Endothelial cell (in vitro differentiated cells): ENCODE measurements at regions not wholly inside any gene's neighbourhood (a gene's known extent, or its start where the extent isn't known, plus 50 kb on each side); places are given as distances from the start of the nearest gene placed in this dataset.
"Not testable (repeated sequence)": the region's sequence is repeated elsewhere in the genome, so short reads cannot be mapped to it uniquely, and the experiment has no call there.

Experiments used
- DNase-seq: peaks from one replicate; pipeline ENCODE4 v3.0.0; 2021; ENCODE audit warnings: low spot score
- H3K27ac Mint-ChIP-seq: one replicate; pipeline ENCODE4 v1.8.0; 2021; ENCODE audit warnings: mixed read lengths, inconsistent platforms; ENCODE audit not compliant: unreplicated experiment
- H3K27me3 Mint-ChIP-seq: one replicate; pipeline ENCODE4 v1.8.0; 2021; ENCODE audit warnings: mild to moderate bottlenecking, moderate library complexity, mixed read lengths, inconsistent platforms; ENCODE audit not compliant: unreplicated experiment
- H3K36me3 Mint-ChIP-seq: one replicate; pipeline ENCODE4 v1.8.0; 2021; ENCODE audit warnings: mild to moderate bottlenecking, low read depth, mixed read lengths, inconsistent platforms; ENCODE audit not compliant: unreplicated experiment
- H3K4me1 Mint-ChIP-seq: one replicate; pipeline ENCODE4 v1.8.0; 2021; ENCODE audit warnings: mild to moderate bottlenecking, mixed read lengths, inconsistent platforms; ENCODE audit not compliant: unreplicated experiment
- H3K4me3 Mint-ChIP-seq: one replicate; pipeline ENCODE4 v1.8.0; 2021; ENCODE audit warnings: mild to moderate bottlenecking, mixed read lengths, inconsistent platforms; ENCODE audit not compliant: unreplicated experiment
- H3K9me3 Mint-ChIP-seq: one replicate; pipeline ENCODE4 v1.8.0; 2021; ENCODE audit warnings: mixed read lengths, inconsistent platforms; ENCODE audit not compliant: unreplicated experiment
- CTCF ChIP-seq: fragments of 200-600 bp; sonication (generic); IDR thresholded peaks from one replicate; pipeline ENCODE4 v1.5.0; 2021; ENCODE audit warnings: antibody characterized with exemption; ENCODE audit not compliant: unreplicated experiment

GRCh38 chr11:45741032-45741431 lies 63.9 kb upstream of the SLC35C1 start:
- Mint-ChIP-seq H3K9me3 (no peaks in the 10 kb centered on the region), H3K27me3 (peaks cover 3% of the 10 kb centered on the region), H3K27ac (no peak overlapping the region), H3K4me3 (no peak overlapping the region), H3K36me3 (no peaks in the 10 kb centered on the region), H3K4me1 (no peaks in the 10 kb centered on the region)
- no peak for TF ChIP-seq CTCF
- DNase-seq: no peak

DNA sequence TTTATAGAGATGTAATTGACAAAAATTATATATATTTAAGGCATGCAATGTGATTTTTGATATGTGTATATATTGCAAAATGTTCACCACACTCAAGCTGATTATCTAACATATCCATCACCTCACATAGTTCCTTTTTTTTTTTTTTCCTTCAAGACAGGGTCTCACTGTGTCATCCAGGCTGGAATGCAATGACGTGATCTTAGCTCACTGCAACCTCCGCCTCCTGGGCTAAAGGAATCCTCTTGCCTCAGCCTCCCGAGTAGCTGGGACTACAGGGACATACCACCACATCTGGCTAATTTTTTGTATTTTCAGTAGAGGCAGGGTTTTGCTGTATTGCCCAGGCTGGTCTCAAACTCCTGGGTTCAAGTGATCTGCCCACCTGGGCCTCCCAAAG lies 65.1 kb upstream of the SLC35C1 start:
- no peak overlapping the region for H3K27ac Mint-ChIP-seq
- H3K4me3 Mint-ChIP-seq: no peak overlapping the region
- no peak for TF ChIP-seq CTCF
- no peaks in the 10 kb centered on the region for H3K36me3 Mint-ChIP-seq
- DNase-seq: no peak
- H3K9me3 Mint-ChIP-seq: no peaks in the 10 kb centered on the region
- no peaks in the 10 kb centered on the region for H3K4me1 Mint-ChIP-seq
- peaks cover 3% of the 10 kb centered on the region for H3K27me3 Mint-ChIP-seq

DNA sequence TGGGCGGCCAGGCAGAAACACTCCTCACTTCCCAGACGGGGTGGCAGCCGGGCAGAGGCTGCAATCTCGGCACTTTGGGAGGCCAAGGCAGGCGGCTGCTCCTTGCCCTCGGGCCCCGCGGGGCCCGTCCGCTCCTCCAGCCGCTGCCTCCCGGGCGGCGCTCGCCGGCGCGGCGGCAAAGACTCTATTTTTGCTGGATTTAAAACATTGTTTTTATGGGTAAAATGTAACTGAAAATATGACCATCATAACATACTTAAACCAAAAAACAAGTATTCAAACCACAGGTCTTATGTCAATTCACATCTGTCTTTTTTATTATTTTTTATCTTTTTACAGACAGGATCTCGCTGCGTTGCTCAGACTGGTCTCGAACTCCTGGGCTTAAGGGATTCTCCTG lies 65.9 kb upstream of the SLC35C1 start:
- H3K9me3 Mint-ChIP-seq, H3K36me3 Mint-ChIP-seq, H3K4me3 Mint-ChIP-seq, H3K4me1 Mint-ChIP-seq, DNase-seq, H3K27me3 Mint-ChIP-seq, H3K27ac Mint-ChIP-seq: not testable (repeated sequence)

- H3K27me3 Mint-ChIP-seq, H3K4me1 Mint-ChIP-seq, H3K36me3 Mint-ChIP-seq, H3K4me3 Mint-ChIP-seq, H3K9me3 Mint-ChIP-seq, H3K27ac Mint-ChIP-seq, DNase-seq: not testable (repeated sequence)
Observed at GRCh38 chr11:45738194-45738593, 66.8 kb upstream of the SLC35C1 start.

DNA sequence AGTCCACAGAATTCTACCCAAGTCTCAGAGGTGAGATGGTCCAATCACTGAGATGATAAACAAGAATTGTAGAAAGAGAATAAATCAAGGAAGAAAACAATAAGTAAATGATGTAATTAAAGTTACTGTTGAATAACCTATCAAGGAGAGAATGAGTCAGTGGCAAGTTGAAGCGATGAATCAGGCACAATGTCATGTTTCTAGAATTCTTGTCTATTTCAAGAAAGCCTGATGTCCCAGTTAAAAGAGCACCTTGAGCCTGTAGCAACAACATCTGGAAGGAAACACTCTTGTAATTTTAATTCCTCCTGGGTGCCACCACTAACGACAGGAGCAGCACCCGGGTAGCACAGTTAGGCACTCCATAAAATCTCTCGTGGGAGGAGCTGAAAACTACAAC lies 67.9 kb upstream of the SLC35C1 start:
- Mint-ChIP-seq H3K4me3 (no peak overlapping the region), H3K9me3 (no peaks in the 10 kb centered on the region), H3K27ac (no peak overlapping the region), H3K27me3 (peaks cover 7% of the 10 kb centered on the region), H3K4me1 (peaks cover 6% of the 10 kb centered on the region), H3K36me3 (peaks cover 10% of the 10 kb centered on the region)
- TF ChIP-seq CTCF: no peak
- no peak for DNase-seq

DNA sequence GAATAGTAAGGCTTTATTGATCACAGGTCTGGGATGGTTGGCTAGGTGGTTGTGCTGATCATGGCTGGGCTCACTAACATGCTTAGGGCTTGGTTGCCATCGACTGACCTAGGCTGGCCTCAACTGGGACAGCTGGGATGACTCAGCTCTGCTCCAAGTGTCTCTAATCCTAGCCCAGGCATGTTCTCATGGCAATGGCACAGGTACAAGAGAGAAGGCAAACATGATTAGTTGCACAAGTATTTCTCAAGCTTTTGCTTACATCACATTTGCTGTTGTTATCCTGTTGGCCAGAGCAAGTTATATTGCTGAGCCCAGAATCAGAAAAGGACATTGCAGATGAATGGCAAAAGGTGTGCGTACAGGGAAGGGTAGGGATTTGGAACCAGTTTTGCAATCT lies 68.5 kb upstream of the SLC35C1 start:
- Mint-ChIP-seq H3K36me3 (peaks cover 10% of the 10 kb centered on the region), H3K27ac (no peak overlapping the region), H3K9me3 (no peaks in the 10 kb centered on the region), H3K27me3 (peaks cover 7% of the 10 kb centered on the region), H3K4me3 (no peak overlapping the region), H3K4me1 (peaks cover 6% of the 10 kb centered on the region)
- DNase-seq: no peak
- TF ChIP-seq CTCF: no peak
